ENCODE measurements at regions not wholly inside any gene's neighbourhood (a gene's known extent, or its start where the extent isn't known, plus 50 kb on each side); places are given as distances from the start of the nearest gene placed in this dataset.

- TF ChIP-seq Cebpa-rat (IDR thresholded peaks at IDR 0.05) = no peak
- no peak overlapping the region for H3K4me3 ChIP-seq
- H4K20me1 ChIP-seq = no peaks in the 10 kb centered on the region
- no peak overlapping the region for H3K4me2 ChIP-seq
- no peaks in the 10 kb centered on the region for H3K4me1 ChIP-seq
- peaks cover 0 to 5% (median 0%) of the 10 kb centered on the region in 11 experiments; a peak in 1 of 22 replicates for H3K9me3 ChIP-seq (replicated peaks in 1 of 11)
- no peaks in the 10 kb centered on the region for H3K27me3 ChIP-seq
- H3K27ac ChIP-seq = no peak overlapping the region
- no peak overlapping the region for H3K9ac ChIP-seq
- no peaks in the 10 kb centered on the region for H3K36me3 ChIP-seq
Observed at GRCh38 chr10:35731828-35732227, 89.7 kb upstream of the FZD8 start.

DNA sequence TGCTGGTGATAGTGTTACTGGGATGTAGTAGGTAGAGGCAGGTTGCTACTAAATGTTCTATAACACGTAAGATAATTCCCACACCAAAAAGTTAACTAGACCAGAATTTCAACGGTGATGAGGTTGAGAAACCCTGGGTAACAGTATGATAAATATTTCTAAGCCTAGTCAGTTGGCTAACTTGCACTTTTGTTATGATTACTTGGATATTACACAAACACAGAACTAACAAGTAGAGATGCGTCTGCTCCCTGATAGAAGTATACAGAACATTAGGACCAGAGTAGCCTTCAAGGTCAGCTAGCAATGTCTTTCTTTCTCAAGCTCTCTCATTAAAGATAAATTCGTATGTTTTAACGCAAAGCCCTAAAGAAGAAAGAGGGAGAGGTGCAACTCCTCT lies 86.2 kb upstream of the FZD8 start:
- Histone ChIP-seq H4K20me1 (no peaks in the 10 kb centered on the region), H3K27ac (no peak overlapping the region), H3K27me3 (no peaks in the 10 kb centered on the region), H3K4me1 (no peaks in the 10 kb centered on the region), H3K4me2 (no peak overlapping the region), H3K9ac (no peak overlapping the region), H3K9me3 (replicated peaks in 1 of 11) (no peaks in the 10 kb centered on the region), H3K4me3 (no peak overlapping the region), H3K36me3 (no peaks in the 10 kb centered on the region)
- no peak for TF ChIP-seq Cebpa-rat (IDR thresholded peaks at IDR 0.05)

DNA sequence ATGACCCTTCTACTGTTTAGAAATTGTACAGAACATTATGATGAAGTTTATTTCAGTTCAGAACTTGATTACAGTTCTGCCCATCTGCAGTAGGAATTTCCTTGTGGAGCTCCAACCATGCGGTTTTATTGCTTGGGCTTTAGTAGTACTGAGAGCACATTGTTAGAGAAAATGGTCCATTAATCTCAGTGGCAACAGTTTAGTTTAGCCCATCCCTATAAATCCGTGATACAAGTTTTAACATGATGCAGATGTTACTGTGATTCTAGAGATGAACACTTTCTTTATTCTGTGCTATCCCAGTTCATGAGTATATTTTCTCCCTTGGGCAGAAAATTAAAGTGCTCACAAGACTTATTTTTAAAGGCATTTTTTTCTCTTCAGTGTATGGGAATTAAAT lies 84.8 kb upstream of the FZD8 start:
- TF ChIP-seq Cebpa-rat (IDR thresholded peaks at IDR 0.05) = no peak
- Histone ChIP-seq H3K4me2 (no peak overlapping the region), H3K27ac (no peak overlapping the region), H3K27me3 (no peaks in the 10 kb centered on the region), H3K9me3 (replicated peaks in 1 of 11) (no peaks in the 10 kb centered on the region), H4K20me1 (no peaks in the 10 kb centered on the region), H3K9ac (no peak overlapping the region), H3K4me3 (no peak overlapping the region), H3K4me1 (no peaks in the 10 kb centered on the region), H3K36me3 (no peaks in the 10 kb centered on the region)

DNA sequence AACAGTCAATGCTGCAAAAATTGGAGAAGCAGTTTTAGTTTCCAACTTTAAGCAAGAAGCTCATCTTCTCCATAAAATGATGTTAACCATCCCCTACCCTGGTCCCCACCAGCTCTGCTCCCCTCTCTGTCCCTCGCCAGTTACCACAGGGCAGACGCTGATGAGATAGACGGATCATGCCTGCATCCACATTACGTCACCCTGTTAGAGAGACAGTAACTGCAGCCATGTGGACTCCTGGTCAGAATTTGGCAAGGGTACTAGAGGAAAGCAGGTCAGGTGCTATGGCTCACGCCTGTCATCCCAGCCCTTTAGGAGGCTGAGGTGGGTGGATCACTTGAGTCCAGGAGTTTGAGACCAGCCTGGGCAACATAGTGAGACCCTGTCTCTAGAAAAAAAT lies 81.9 kb upstream of the FZD8 start:
- Histone ChIP-seq H3K9me3 (replicated peaks in 1 of 11) (no peaks in the 10 kb centered on the region), H3K4me2 (no peak overlapping the region), H4K20me1 (no peaks in the 10 kb centered on the region), H3K4me3 (no peak overlapping the region), H3K27ac (no peak overlapping the region), H3K4me1 (no peaks in the 10 kb centered on the region), H3K9ac (no peak overlapping the region), H3K27me3 (no peaks in the 10 kb centered on the region), H3K36me3 (no peaks in the 10 kb centered on the region)
- no peak for TF ChIP-seq Cebpa-rat (IDR thresholded peaks at IDR 0.05)

DNA sequence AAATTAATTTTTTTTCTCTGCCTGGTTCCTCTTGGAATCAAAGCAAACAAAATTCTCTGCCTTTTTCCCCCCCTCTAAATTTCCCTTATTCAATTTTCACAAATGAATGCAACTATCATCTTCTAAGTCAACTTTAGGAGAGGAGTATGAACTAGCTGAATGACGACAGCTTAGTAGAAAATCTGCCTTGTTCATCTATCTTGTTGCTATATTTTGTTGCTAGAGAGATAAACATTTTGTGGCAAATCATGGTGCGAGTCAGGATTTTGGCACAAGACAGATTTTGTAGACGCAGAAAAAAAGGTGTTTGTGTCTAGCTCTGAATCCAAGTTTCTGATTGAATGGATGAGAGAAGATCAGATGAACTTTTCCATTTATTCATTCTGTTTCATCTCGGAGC lies 81.0 kb upstream of the FZD8 start:
- no peaks in the 10 kb centered on the region for H3K36me3 ChIP-seq

DNA sequence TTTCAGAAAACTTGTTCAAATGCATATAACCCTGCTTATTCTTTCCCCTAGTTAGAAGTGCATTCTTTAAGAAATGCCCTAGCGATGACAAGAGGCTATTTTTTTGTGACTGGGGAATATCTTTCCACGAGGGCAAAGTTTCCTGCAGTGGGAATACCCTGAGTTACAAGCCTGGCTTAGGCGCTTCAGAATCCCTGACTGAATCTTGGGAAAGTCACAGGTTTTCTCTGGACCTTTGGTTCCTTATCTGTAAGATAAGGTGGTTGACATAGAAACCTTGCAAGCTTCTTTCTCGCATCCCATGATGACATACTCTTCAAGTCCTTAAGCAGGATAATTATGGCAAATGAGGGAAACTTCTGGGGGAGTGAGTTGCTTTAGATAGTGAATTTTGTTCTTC lies 80.5 kb upstream of the FZD8 start:
- H3K4me1 ChIP-seq = peaks cover 0 to 4% (median 0%) of the 10 kb centered on the region in 10 experiments; a peak in 1 of 20 replicates
- H3K27ac ChIP-seq = no peak overlapping the region
- H3K4me3 ChIP-seq = no peak overlapping the region
- no peaks in the 10 kb centered on the region for H4K20me1 ChIP-seq
- H3K9ac ChIP-seq = no peak overlapping the region
- TF ChIP-seq Cebpa-rat (IDR thresholded peaks at IDR 0.05) = no peak
- no peaks in the 10 kb centered on the region for H3K27me3 ChIP-seq
- no peaks in the 10 kb centered on the region for H3K36me3 ChIP-seq
- no peak overlapping the region for H3K4me2 ChIP-seq
- no peaks in the 10 kb centered on the region for H3K9me3 ChIP-seq (replicated peaks in 1 of 11)

More for the DNA sequence above, 81.0 kb upstream of the FZD8 start:
- Histone ChIP-seq H3K27me3 (no peaks in the 10 kb centered on the region), H3K9ac (no peak overlapping the region), H3K4me2 (no peak overlapping the region), H3K27ac (no peak overlapping the region), H3K4me1 (peaks cover 0 to 2% (median 0%) of the 10 kb centered on the region in 10 experiments; a peak in 1 of 20 replicates), H3K9me3 (replicated peaks in 1 of 11) (no peaks in the 10 kb centered on the region), H4K20me1 (no peaks in the 10 kb centered on the region), H3K4me3 (no peak overlapping the region)
- no peak for TF ChIP-seq Cebpa-rat (IDR thresholded peaks at IDR 0.05)

GRCh38 chr10:35722226-35722625 lies 80.1 kb upstream of the FZD8 start:
- Histone ChIP-seq H3K27me3 (no peaks in the 10 kb centered on the region), H3K9ac (no peak overlapping the region), H3K4me2 (no peak overlapping the region), H3K4me1 (peaks cover 0 to 4% (median 0%) of the 10 kb centered on the region in 10 experiments; a peak in 1 of 20 replicates), H3K36me3 (no peaks in the 10 kb centered on the region), H3K27ac (no peak overlapping the region), H3K4me3 (no peak overlapping the region), H4K20me1 (no peaks in the 10 kb centered on the region), H3K9me3 (replicated peaks in 1 of 11) (no peaks in the 10 kb centered on the region)
- TF ChIP-seq Cebpa-rat (IDR thresholded peaks at IDR 0.05) = no peak

DNA sequence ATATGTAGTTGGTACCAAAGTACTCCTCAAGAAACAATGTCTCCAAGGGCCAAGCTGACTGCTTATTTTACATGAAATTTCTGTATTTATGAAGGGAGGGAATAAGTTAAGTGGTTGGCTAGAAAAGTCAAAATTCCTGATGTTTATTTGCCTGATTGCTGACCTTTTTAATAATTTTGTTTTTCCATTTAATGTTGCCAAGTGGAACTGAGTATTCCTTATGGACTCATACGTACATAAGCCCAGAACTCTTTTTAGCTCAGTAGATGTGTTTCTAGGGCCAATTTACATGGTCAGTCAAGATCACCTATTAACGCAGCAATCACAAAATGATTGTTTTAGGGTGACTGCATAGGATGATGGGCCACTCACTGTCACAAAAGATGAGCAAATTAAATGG lies 78.3 kb upstream of the FZD8 start:
- H3K4me1 ChIP-seq = peaks cover 0 to 4% (median 0%) of the 10 kb centered on the region in 10 experiments; a peak in 1 of 20 replicates

GRCh38 chr10:35716776-35717175 lies 74.7 kb upstream of the FZD8 start:
- H3K4me1 ChIP-seq = peaks cover 0 to 14% (median 0%) of the 10 kb centered on the region in 10 experiments; a peak in 2 of 20 replicates
- no peak for TF ChIP-seq Cebpa-rat (IDR thresholded peaks at IDR 0.05)
- no peak overlapping the region for H3K9ac ChIP-seq
- no peak overlapping the region for H3K27ac ChIP-seq
- H3K4me3 ChIP-seq = no peak overlapping the region
- peaks cover 0 to 9% (median 4%) of the 10 kb centered on the region in 11 experiments; a peak in 4 of 22 replicates for H3K9me3 ChIP-seq (replicated peaks in 1 of 11)
- H3K36me3 ChIP-seq = no peaks in the 10 kb centered on the region
- no peaks in the 10 kb centered on the region for H3K27me3 ChIP-seq
- H3K4me2 ChIP-seq = no peak overlapping the region
- no peaks in the 10 kb centered on the region for H4K20me1 ChIP-seq

More for the DNA sequence above, 78.3 kb upstream of the FZD8 start:
- H4K20me1 ChIP-seq = no peaks in the 10 kb centered on the region
- H3K36me3 ChIP-seq = no peaks in the 10 kb centered on the region
- H3K27me3 ChIP-seq = no peaks in the 10 kb centered on the region
- no peak overlapping the region for H3K9ac ChIP-seq
- H3K9me3 ChIP-seq (replicated peaks in 1 of 11) = no peaks in the 10 kb centered on the region
- TF ChIP-seq Cebpa-rat (IDR thresholded peaks at IDR 0.05) = no peak
- no peak overlapping the region for H3K4me3 ChIP-seq
- no peak overlapping the region for H3K27ac ChIP-seq
- no peak overlapping the region for H3K4me2 ChIP-seq

GRCh38 chr10:35712486-35712885 lies 70.4 kb upstream of the FZD8 start:
- Histone ChIP-seq H3K27me3 (no peaks in the 10 kb centered on the region), H3K4me3 (no peak overlapping the region), H3K9me3 (replicated peaks in 1 of 11) (peaks cover 0 to 13% (median 7%) of the 10 kb centered on the region in 11 experiments; a peak in 8 of 22 replicates), H4K20me1 (no peaks in the 10 kb centered on the region), H3K27ac (peak overlapping the region in 3 of 11 experiments; percentile 21 to 45 (median 27); a peak in 3 of 22 replicates), H3K4me1 (peaks cover 0 to 22% (median 14%) of the 10 kb centered on the region in 10 experiments; a peak in 16 of 20 replicates), H3K36me3 (no peaks in the 10 kb centered on the region), H3K9ac (no peak overlapping the region), H3K4me2 (peak overlapping the region in 3 of 11 experiments; percentile 2 to 17 (median 7); a peak in 2 of 22 replicates)
- no peak for TF ChIP-seq Cebpa-rat (IDR thresholded peaks at IDR 0.05)

Measured in BLaER1 treated with 17β-estradiol and CSF1 and Interleukin-3, amounts not matched to agents 10 nM and 100 nM (cell line).